ENCODE measurements at regions not wholly inside any gene's neighbourhood (a gene's known extent, or its start where the extent isn't known, plus 50 kb on each side); places are given as distances from the start of the nearest gene placed in this dataset.

DNA sequence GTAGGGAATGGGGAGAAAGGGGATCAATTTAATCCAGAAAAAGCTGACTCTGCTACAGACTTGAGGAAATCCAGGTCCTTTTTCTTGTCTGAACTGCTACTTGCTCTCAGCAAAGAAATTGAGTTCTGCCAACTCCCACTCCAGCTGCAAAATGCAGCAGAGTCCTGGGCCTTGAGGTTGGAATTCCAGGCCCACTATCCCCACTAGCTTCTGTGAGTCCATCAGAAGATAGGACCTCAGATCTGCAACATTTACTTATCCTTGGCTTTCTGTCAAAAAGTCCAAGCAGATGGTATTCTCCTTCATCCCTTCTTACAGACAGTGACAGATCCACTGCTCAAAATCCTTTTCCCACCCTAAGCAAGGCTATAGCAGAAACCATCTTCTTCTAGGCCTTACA lies 219.2 kb downstream of the ARHGAP12 start:
- TF ChIP-seq POLR2A (IDR thresholded peaks at IDR 0.05) (no peak), POLR2AphosphoS5 (IDR thresholded peaks at IDR 0.05) (no peak), EP300 (IDR thresholded peaks at IDR 0.05) (no peak)
- TF ChIP-seq, protein P1, sequence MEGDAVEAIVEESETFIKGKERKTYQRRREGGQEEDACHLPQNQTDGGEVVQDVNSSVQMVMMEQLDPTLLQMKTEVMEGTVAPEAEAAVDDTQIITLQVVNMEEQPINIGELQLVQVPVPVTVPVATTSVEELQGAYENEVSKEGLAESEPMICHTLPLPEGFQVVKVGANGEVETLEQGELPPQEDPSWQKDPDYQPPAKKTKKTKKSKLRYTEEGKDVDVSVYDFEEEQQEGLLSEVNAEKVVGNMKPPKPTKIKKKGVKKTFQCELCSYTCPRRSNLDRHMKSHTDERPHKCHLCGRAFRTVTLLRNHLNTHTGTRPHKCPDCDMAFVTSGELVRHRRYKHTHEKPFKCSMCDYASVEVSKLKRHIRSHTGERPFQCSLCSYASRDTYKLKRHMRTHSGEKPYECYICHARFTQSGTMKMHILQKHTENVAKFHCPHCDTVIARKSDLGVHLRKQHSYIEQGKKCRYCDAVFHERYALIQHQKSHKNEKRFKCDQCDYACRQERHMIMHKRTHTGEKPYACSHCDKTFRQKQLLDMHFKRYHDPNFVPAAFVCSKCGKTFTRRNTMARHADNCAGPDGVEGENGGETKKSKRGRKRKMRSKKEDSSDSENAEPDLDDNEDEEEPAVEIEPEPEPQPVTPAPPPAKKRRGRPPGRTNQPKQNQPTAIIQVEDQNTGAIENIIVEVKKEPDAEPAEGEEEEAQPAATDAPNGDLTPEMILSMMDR (IDR thresholded peaks at IDR 0.05): no peak

Data from gastroesophageal sphincter (tissue), 3 donors.